T-helper 1 cell treated with Interleukin-12 subunit alpha and Interleukin-12 subunit beta and Interleukin-4 antibody, amounts not matched to agents 30 ng/mL and 1 ng/mL, for 36 hours (primary cell): ENCODE measurements at regions not wholly inside any gene's neighbourhood (a gene's known extent, or its start where the extent isn't known, plus 50 kb on each side); places are given as distances from the start of the nearest gene placed in this dataset.
"Not testable (repeated sequence)": the region's sequence is repeated elsewhere in the genome, so short reads cannot be mapped to it uniquely, and the experiment has no call there.

Experiments used
- intact Hi-C: fragments of 100-400 bp; cut with micrococcal nuclease; formaldehyde crosslinking; loops from one replicate; pipeline ENCODE4 v1.15.1; 2024

DNA sequence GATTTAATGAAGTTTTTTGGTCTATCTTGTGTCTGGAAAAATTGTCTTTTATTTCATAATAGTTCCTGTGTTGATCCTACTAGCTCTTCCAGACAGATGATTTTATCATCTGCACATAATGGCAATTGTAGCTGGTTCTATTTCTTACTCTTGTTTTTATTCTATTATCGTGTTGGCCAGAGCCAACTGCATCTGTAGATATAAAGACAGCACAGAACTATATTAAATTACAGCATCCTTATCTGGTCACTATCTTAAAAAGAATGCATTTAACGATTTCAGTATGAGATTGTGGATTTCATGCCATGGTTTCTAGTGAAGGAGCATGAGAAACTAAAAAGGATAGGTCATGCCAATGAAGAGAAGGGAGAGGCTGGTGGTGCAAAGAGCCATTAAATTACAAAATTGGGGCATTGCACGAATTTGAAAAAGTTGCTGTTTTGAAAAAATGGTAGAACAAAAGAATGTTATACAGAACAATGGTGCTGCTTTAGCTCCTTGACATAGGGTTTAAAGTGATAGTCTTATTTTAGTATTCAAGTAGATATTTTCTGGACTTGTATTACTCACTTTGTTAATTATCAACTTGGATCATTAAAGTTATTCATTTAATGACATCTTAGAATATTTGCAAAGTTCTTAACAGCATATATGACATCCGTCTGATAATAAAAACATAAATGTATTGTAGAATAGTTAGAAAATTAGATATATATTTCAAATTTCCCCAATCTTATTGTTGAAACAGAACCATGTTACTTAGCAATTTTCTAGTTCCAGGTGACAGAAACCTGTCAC lies 1250.3 kb downstream of the REEP3 start:
- intact Hi-C loops = no loop called here

DNA sequence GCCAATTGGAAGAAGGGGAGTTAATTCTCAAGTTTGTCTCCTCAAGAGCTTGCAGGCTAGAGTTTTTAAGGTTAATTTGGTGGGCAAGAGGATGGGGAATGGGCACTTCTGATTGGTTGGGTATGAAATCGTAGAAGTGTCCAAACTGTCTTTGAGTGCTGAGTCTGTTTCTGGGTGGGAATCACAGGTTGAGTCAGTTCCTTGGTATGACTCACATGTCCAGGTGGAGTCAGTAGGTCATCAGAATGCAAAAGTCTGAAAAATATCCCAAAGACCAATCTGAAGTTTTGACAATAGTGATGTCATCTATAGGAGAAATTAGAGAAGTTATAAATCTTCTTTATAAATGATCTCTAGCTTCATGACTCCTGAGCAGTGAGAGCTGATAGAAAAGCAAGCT lies 1252.2 kb downstream of the REEP3 start:
- intact Hi-C loops = no loop called here

DNA sequence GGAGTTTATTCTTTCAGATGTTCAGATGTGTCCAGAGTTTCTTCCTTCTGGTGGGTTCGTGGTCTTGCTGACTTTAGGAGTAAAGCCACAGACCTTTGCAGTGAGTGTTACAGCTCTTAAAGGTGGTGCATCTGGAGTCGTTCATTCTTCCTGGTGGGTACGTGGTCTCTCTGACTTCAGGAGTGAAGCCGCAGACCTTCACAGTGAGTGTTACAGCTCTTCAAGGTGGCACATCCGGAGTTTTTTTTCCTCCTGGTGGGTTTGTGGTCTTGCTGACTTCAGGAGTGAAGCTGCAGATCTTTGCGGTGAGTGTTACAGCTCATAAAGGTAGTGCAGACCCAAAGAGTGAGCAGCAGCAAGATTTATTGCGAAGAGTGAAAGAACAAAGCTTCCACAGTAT lies 1263.2 kb downstream of the REEP3 start:
- intact Hi-C loops = not testable (repeated sequence)

DNA sequence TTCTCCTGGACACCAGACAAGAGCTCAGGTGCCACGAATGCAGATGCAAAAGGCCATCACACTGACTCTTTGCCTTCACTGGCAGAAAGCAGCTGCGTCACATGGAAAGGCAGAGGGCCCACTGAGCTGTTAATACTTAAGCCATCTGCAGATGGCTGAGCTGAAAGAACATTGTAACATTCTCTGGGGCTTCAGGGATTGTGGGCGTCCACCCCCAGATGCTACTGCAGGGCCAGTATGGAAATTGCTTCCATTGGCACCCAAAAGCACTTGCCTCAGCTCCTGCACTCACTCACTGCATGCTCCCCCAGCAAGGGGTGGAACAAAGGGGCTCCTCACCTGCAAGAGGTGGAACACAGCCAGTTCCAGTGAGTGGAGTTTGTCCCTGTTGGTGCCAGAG lies 1264.6 kb downstream of the REEP3 start:
- intact Hi-C loops = no loop called here

DNA sequence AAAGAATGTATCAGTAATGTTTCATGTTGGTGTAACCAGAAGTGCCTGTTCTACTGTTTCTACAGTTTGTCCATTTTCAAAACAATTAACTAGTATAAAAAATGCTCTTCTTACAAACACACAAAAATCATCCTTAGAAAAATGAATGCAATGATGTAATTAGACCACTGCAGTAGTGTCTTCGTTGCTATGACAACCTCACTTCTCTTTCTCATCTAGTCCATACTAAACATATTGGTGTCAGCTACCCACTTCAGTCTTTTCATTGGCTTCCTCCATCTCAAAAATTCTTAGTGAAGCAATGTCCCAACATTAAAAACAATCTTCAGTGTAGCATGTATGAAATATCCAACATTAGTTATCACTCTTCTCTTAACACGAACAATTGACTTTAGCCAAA lies 1265.8 kb downstream of the REEP3 start:
- intact Hi-C loops = no loop called here

DNA sequence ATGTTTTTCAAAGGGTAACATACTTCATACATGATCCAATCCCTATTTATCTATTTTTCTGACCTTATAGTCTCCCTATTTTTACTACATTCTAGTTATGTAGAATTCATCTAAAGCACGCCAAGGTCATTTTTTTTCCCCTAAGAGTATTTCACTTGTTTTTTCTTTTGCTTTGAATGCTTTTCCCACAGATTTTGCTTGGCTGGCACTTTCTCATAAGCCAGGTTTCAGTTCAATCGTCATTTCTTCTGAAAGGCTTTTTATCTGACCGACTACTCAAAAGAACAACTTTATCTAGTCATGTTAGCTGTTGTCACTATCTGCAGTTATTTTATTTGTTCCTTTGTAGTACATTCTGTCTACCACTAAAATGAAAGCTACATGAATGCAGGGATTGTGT lies 1274.6 kb downstream of the REEP3 start:
- intact Hi-C loops = no loop called here

DNA sequence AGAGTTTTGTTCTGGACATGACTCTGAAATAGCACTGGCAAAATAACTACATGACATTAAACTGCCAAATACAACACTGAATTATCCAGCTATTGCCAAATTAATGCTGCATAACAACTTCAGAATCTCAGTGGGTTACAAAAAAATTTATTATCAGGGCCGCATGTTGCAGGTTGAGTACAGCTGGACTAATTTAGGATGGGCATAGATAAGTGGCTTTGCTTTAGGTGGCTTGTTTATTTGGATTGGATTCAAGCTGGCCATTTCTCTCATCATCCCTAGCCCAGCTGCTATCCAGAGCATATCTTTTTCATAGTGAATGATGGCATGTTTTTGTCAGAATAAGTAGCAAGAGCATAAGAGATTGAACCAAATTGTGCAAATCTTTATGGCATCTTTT lies 1277.1 kb downstream of the REEP3 start:
- intact Hi-C loops = no loop called here

DNA sequence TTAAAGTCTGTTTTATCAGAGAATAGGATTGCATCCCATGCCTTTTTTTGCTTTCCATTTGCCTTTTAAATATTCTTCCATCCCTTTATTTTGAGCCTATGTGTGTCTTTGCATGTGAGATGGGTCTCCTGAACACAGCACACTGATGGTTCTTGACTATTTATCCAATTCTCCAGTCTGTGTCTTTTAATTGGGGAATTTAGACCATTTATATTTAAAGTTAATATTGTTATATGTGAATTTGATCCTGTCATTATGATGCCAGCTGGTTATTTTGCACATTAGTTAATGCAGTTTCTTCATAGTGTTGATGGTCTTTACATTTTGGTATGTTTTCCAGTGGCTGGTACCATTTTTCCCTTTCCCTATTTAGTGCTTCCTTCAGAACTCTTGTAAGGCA lies 1287.0 kb downstream of the REEP3 start:
- intact Hi-C loops = not testable (repeated sequence)

DNA sequence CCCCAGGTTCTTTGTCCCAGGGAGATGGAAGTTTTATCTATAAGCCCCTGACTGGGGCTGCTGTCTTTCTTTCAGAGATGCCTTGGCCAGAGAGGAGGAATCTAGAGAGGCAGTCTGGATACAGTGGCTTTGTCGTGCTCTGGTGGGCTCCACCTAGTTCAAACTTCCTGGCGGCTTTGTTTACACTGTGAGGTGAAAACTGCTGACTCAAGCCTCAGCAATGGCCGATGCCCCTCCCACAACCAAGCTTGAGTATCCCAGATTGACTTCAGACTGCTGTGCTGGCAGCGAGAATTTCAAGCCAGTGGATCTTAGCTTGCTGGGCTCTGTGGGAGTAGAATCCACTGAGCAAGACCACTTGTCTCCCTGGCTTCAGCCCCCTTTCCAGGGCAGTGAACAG lies 1288.8 kb downstream of the REEP3 start:
- intact Hi-C loops = not testable (repeated sequence)

DNA sequence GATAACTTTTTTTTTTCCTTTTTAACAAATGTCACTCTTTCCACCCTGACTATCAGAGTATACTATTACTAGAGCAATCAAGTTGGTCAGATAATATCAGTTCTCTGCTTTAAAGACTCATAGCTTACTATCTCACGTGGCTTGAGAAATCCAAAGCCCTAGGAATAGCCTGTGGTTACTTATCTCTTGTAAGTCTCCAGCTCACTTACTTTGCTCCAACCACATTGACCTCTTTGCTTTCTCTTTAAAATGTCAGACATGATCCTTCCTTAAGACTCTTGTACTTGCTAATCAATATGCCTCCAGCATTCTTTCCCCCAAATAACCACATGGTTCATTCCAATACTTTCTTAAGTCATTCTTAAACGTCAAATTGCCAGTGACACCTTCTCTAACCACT lies 1292.2 kb downstream of the REEP3 start:
- intact Hi-C loops = no loop called here

DNA sequence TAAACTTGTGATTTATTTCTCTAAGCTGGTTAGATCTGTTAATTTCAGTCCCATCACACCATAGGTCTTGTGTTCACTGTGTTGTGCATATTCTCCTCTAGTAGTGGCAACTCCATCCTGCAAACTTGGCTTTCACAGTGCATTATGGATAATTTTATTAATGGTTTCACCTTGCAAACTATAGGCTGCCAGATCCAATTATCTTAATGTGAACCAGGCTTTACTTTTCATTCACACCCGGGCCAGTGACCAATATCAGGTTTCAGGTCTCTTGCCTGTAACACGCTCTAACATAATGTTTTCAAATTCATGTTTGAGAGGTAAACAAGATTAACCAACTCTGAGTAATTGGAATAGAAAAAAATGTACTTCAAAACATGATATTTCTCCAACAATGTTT lies 1293.0 kb downstream of the REEP3 start:
- intact Hi-C loops = no loop called here

DNA sequence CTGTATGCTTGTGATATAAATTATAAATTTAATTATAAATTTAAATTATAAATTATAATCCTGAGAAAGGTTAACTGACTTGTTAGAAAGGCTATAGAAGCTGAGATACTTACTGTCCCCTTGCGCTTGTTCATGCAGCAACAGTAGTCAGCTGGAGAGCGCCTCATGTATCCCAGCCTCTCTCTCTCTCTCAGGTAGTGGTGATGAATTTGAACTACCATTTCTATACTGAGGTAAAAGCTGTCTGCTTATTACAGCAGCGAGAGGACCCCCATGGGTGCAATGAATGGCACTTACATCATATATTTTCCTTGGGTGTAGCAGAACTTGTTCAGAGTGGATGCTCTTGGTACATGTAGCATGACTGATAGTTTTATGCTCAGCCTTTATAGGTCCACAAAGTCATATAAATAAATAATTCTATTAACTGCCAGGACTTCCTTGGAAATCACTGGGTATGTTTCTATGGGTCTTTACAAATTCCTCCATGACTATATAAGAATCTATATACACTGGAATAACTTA lies 1308.7 kb downstream of the REEP3 start:
- intact Hi-C loops = no loop called here

DNA sequence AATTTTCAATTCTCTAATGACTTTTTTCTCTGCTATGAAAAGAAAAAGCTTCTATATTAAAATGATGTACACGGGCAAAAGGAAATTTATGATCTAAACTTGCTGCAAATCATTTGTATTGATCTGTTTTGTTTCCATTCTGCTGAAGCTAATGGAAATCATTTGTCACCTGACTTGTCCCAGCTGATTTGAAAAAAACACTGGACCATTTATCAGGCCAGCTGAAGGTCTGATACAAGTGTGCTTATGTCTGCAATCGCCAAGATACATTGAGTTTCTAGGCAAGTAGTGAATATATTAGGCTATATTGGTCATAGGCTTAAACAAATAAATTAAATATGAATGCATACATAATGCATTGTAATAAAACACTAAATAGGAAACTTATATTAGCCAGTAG lies 1309.7 kb downstream of the REEP3 start:
- intact Hi-C loops = no loop called here

DNA sequence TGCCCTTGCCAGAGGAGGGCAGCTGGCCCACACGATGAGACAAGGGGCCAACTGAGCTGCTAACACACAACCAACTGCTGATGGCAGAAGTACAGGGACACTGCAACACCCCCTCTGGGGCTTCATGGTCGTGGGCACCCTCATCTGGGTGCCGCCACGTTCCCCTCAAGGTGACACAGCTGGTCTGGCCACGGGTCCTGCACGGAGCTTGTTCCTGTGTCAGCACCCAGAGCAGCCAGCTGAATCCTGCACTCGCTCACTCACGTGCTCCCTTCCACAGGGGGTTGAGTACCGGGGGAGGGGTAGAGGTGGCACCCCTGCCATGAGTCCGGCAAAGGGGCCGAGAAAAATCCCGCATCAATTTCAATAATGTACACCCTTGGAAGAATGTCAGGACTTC lies 1319.1 kb downstream of the REEP3 start:
- intact Hi-C loops = no loop called here

DNA sequence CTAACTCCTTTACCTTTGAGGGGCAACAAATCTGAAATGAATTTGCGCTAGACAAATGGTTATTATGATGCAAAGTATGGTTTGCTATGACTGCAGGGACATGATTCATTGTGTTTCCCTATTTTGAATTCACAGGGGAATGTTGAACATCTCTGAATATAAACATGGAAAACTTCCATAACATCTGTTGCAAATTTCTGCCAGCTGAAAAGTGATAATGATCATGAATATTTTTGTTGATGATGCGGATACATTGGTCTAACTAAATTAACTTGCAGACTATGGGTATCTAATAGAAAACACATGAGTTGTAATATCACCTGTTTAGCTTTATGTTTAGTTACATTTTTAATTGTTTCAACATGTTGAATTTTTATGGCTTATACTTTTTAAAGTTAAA lies 1325.5 kb downstream of the REEP3 start:
- intact Hi-C loops = no loop called here

DNA sequence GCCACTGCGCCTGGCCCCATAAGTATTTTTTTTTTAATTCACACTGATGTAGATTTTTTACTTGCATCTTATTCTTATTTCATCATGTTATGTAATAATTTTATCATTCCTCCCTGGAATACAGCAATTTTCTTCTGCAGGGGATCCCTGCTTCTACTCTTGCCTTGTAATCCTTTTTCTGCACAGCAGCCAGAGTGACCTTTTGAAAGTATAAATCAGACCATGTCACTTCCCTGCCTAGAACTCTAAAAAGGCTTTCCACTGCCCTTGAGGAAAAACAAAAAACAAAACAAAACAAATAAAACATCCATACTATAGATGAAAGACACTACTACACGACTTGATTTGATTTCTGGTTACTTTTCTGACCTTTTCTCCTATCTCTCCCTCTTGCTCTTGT lies 1334.7 kb downstream of the REEP3 start:
- intact Hi-C loops = no loop called here

DNA sequence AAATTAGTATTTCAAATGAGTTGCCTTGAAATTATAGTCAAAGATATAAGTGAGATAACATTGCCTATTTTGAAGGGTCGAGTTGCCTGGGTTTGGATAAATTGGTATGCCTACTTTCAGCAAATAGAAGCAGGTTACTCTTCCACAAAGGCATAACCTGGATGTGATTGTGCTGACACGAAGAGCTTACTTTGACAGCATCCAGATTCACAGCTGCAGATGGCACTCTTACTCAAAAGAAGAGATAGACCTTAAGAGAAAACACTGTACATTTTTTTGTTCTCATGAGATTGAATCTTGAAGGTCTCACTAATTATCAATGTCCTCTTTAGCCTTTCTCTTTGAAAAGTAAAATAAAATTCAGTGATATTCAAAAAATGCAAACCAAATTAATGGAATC lies 1338.7 kb downstream of the REEP3 start:
- intact Hi-C loops = no loop called here

DNA sequence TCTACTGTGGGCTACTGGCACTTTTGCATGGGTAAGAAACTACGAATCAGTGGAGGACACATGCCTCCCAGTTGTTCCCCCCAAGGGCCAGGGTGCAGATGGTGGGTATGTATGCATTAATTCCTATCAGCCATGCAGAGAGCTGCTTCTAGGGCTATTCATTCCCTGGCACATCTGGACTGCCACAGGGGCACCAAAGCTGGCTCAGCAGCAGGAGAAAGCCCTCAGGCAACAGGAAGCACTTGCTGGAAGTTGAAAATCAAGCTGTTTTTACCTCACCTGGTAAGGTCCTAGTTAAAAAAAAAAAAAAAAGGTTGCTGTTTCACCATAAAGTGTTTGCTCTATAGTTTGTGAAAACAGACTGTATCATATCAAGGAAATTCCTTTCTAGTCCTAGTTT lies 1342.6 kb downstream of the REEP3 start:
- intact Hi-C loops = no loop called here

DNA sequence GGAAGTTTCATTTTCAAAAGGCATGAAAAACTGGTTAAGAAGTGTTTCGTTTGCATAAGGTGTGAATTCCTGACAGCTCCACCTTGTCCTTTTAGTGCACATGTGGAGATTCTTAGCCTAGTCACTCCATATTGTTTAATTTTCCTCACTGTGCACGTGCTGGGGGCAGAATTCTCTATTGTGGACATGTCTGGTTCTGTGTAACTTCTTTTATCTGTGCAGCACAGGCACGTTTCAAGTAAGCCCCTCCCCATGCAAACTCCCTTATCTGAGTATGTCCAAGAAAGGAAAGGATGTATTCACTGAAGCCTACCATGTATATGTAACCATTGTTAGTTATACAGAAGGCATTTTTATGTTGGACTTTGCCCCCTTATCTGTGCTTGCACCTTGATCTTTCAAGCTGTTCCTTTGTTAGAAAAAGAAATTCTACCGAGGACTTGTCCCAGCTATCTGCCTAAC lies 1346.3 kb downstream of the REEP3 start:
- intact Hi-C loops = no loop called here

DNA sequence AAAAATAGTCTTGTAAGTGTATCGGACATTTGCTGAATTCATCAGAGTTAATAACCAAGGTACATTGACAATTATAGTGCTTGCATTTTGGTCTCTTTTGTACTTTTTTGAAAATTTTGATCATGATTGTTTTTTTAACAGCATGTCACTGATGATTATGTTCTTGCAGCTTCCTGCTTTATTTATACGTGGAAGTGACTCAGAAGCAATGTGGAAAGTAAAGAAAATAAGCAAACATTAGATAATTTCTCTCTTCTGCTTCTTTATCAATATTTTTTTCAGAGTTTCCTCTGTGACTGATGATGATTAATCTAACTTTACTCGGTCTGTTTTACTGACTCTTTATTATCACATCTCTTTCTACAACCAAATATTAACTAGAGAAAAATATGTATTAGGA lies 1351.9 kb downstream of the REEP3 start:
- intact Hi-C loops = no loop called here

DNA sequence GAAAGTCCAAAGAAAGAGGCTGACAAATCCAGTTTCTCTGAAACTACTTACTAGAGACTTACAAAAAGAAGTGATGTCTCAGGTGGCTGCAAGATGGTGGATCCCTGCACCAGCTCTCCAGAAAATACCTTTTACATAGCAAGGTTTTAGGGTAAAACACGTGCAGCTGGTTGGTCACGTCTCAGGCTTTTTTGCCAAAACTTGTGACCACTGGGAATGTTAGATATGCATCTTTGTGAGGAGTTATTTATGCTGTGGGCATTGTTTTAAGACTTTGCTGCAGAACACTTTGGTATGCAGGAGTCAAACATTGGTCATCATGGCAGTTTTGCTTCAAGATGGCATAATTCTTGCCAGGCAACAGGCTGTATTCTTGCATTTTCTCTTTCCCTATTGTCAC lies 1352.8 kb downstream of the REEP3 start:
- intact Hi-C loops = no loop called here

DNA sequence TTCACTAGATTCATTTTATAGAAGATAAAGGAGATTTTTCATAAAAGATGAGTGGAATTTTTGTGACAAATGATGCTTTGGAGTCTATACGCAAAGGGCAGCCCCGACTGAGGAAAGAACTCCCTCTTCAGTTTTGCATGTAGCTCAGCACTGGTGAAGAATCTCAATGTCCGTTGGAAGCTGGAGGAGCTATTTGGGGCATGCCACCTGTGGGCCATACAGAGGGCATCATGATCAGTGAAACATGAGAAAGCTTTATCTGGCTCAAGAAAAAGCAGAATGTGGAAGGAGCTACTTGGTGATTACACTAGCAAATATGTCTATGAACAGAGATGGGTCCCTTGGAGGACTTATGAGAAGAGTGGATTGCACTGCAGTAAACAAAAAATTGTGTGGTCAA lies 1359.3 kb downstream of the REEP3 start:
- intact Hi-C loops = no loop called here

DNA sequence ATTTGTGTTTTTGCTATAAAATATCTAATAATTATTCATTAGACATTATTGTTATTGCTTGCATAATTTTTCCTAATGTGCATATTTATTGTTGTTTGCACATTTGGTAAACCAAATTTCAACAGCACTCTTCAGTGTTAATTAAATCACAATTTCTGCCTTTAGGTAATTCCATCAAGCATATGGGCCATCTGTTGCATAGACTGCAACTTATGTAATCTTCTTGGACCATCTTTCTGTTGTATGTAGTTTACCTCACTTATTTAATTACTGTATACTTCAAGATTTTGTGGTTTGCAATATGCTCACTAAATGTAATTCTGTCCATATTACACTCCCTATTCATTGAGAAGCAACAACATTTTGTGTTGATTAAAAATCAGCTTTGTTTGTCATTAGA lies 1360.1 kb downstream of the REEP3 start:
- intact Hi-C loops = no loop called here
